ENCODE measurements at regions not wholly inside any gene's neighbourhood (a gene's known extent, or its start where the extent isn't known, plus 50 kb on each side); places are given as distances from the start of the nearest gene placed in this dataset.

DNA sequence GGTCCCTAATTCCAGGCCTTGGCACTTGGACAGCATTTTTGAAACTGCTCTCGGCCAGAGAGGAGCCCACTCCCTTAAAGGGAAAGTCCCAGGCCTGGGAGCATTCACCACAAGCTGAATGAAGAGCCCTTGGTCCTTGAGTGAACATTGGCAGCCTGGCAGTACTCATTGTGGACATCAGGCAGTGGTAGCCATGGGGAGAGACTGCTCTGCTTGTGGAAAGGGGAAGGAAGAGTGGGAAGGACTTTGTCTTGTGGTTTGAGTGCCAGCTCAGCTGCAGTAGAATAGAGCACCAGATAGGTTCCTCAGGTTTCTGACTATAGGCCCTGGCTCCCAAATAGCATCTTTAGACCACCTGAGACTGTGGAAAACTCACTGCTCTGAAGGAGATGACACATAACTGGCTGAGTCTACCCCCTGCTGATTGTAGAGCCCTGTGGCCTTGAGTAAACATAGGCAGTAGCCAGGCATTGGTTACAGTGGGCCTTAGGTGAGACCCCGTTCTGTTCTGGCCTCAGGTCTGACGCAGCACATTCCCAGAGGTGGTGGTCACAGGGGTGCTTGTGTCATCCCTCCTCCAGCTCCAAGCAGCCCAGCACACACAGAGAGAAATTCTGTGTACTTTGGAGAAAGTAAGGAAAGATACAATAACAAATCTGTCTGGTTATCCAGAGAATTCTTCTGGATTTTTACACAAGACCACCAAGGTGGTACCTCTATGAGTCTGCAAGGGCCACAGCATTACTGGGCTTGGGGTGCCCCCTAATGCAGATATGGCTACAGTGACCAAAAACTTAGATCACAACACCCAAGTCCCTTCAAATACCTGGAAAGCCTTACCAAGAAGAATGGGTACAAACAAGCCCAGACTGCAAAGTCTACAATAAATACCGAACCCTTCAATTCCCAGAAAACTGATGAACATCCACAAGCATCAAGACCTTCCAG, 153.8 kb downstream of the GNAI1 start:
- no peak for FAIRE-seq
- TF ChIP-seq, protein P1, sequence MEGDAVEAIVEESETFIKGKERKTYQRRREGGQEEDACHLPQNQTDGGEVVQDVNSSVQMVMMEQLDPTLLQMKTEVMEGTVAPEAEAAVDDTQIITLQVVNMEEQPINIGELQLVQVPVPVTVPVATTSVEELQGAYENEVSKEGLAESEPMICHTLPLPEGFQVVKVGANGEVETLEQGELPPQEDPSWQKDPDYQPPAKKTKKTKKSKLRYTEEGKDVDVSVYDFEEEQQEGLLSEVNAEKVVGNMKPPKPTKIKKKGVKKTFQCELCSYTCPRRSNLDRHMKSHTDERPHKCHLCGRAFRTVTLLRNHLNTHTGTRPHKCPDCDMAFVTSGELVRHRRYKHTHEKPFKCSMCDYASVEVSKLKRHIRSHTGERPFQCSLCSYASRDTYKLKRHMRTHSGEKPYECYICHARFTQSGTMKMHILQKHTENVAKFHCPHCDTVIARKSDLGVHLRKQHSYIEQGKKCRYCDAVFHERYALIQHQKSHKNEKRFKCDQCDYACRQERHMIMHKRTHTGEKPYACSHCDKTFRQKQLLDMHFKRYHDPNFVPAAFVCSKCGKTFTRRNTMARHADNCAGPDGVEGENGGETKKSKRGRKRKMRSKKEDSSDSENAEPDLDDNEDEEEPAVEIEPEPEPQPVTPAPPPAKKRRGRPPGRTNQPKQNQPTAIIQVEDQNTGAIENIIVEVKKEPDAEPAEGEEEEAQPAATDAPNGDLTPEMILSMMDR (IDR thresholded peaks at IDR 0.05; ENCODE audit: extremely low read depth in 1 of 2, insufficient read depth in 1 of 2, low read depth in 1 of 2, low read length in 2 of 2) = peak in 1 of 2 donors; percentile 8
- no peak for TF ChIP-seq POLR2A (IDR thresholded peaks at IDR 0.05; ENCODE audit: low read depth, low read length)

More for the DNA sequence above, 153.8 kb downstream of the GNAI1 start:
- no peaks in the 10 kb centered on the region for H3K36me3 ChIP-seq (ENCODE audit: control insufficient read depth in 2 of 2, extremely low read depth in 1 of 2, insufficient read depth in 2 of 2, low read length in 2 of 2)
- no peaks in the 10 kb centered on the region for H4K20me1 ChIP-seq (replicated peaks; ENCODE audit: control insufficient read depth, extremely low read depth, insufficient read depth, low read length)
- POLR2A ChIA-PET = no interaction called here
- no peak overlapping the region for H3K9ac ChIP-seq (replicated peaks; ENCODE audit: extremely low read depth, insufficient read depth, low read length)
- H3K79me2 ChIP-seq (ENCODE audit: control insufficient read depth, insufficient read depth, low read length) = no peaks in the 10 kb centered on the region
- dilution Hi-C loops (cut with MboI; ENCODE audit: extremely low pct_ligation_motif_present, low sequenced_read_pairs) = no loop called here
- no TSS peak for BruUV-seq (replicated peaks)
- H3K9me1 ChIP-seq (replicated peaks; ENCODE audit: control insufficient read depth, extremely low read depth, insufficient read depth, low read length) = no peaks in the 10 kb centered on the region
- no peak overlapping the region for H3K27ac ChIP-seq (ENCODE audit: insufficient read depth, low read depth, low read length)
- no peak overlapping the region for H3K4me2 ChIP-seq (ENCODE audit: insufficient read depth, low read length)
- H3K4me3 ChIP-seq (replicated peaks in 1 of 3; ENCODE audit: insufficient read depth in 1 of 3, low read depth in 1 of 3, low read length in 3 of 3) = no peak overlapping the region
- H3K4me1 ChIP-seq (ENCODE audit: control insufficient read depth, extremely low read depth, insufficient read depth, low read length) = no peaks in the 10 kb centered on the region
- H3K9me3 ChIP-seq (replicated peaks; ENCODE audit: control insufficient read depth, insufficient read depth, low read length) = no peaks in the 10 kb centered on the region
- intact Hi-C loops (cut with micrococcal nuclease) = loop anchor here (1.0 kb wide), 1 partner anchor 228 kb away; no protein-coding TSS in a partner anchor
- CTCF ChIA-PET = interaction anchor here (0.8 to 1.5 kb wide), 3 partner anchors 9 to 229 kb away, joined by 3 to 6 read pairs (median 4); no protein-coding TSS in a partner anchor
- H3K27me3 ChIP-seq (ENCODE audit: control insufficient read depth in 2 of 2, insufficient read depth in 2 of 2, low read length in 2 of 2) = no peaks in the 10 kb centered on the region
- H2AFZ ChIP-seq (ENCODE audit: low read depth, low read length) = no peak overlapping the region
- no peak for DNase-seq (ENCODE audit: low read depth, low spot score)

Data from endothelial cell of umbilical vein (primary cell).